ENCODE measurements at regions not wholly inside any gene's neighbourhood (a gene's known extent, or its start where the extent isn't known, plus 50 kb on each side); places are given as distances from the start of the nearest gene placed in this dataset.

GRCh38 chr3:161571951-161572350, 75.3 kb downstream of the OTOL1 start:
- Histone ChIP-seq H3K27ac (ENCODE audit: low read depth, low read length) (no peak overlapping the region), H3K9me3 (ENCODE audit: control insufficient read depth in 3 of 3, low read length in 3 of 3) (no peaks in the 10 kb centered on the region), H3K4me3 (ENCODE audit: low read length in 3 of 3) (no peak overlapping the region), H3K4me1 (ENCODE audit: control insufficient read depth in 3 of 3, insufficient read depth in 3 of 3, low read length in 3 of 3) (no peaks in the 10 kb centered on the region), H3K9ac (ENCODE audit: low read depth in 1 of 3, low read length in 3 of 3) (no peak overlapping the region), H3K27me3 (ENCODE audit: control insufficient read depth in 3 of 3, insufficient read depth in 3 of 3, low read length in 3 of 3) (no peaks in the 10 kb centered on the region), H3K36me3 (ENCODE audit: control insufficient read depth in 3 of 3, insufficient read depth in 3 of 3, low read length in 3 of 3) (no peaks in the 10 kb centered on the region)

- Histone ChIP-seq H3K27ac (ENCODE audit: low read depth, low read length) (no peak overlapping the region), H3K9ac (ENCODE audit: low read depth in 1 of 3, low read length in 3 of 3) (no peak overlapping the region), H3K27me3 (ENCODE audit: control insufficient read depth in 3 of 3, insufficient read depth in 3 of 3, low read length in 3 of 3) (no peaks in the 10 kb centered on the region), H3K4me3 (ENCODE audit: low read length in 3 of 3) (no peak overlapping the region), H3K9me3 (ENCODE audit: control insufficient read depth in 3 of 3, low read length in 3 of 3) (no peaks in the 10 kb centered on the region), H3K4me1 (ENCODE audit: control insufficient read depth in 3 of 3, insufficient read depth in 3 of 3, low read length in 3 of 3) (no peaks in the 10 kb centered on the region), H3K36me3 (ENCODE audit: control insufficient read depth in 3 of 3, insufficient read depth in 3 of 3, low read length in 3 of 3) (no peaks in the 10 kb centered on the region)
Measured at GRCh38 chr3:161573136-161573535, 76.5 kb downstream of the OTOL1 start.

GRCh38 chr3:161575901-161576300, 79.3 kb downstream of the OTOL1 start:
- Histone ChIP-seq H3K27ac (ENCODE audit: low read depth, low read length) (no peak overlapping the region), H3K27me3 (ENCODE audit: control insufficient read depth in 3 of 3, insufficient read depth in 3 of 3, low read length in 3 of 3) (no peaks in the 10 kb centered on the region), H3K4me1 (ENCODE audit: control insufficient read depth in 3 of 3, insufficient read depth in 3 of 3, low read length in 3 of 3) (no peaks in the 10 kb centered on the region), H3K36me3 (ENCODE audit: control insufficient read depth in 3 of 3, insufficient read depth in 3 of 3, low read length in 3 of 3) (no peaks in the 10 kb centered on the region), H3K9ac (ENCODE audit: low read depth in 1 of 3, low read length in 3 of 3) (no peak overlapping the region), H3K9me3 (ENCODE audit: control insufficient read depth in 3 of 3, low read length in 3 of 3) (no peaks in the 10 kb centered on the region), H3K4me3 (ENCODE audit: low read length in 3 of 3) (no peak overlapping the region)

- no peak overlapping the region for H3K4me3 ChIP-seq (ENCODE audit: low read length in 3 of 3)
- H3K27me3 ChIP-seq (ENCODE audit: control insufficient read depth in 3 of 3, insufficient read depth in 3 of 3, low read length in 3 of 3), result no peaks in the 10 kb centered on the region
- H3K27ac ChIP-seq (ENCODE audit: low read depth, low read length), result no peak overlapping the region
- H3K36me3 ChIP-seq (ENCODE audit: control insufficient read depth in 3 of 3, insufficient read depth in 3 of 3, low read length in 3 of 3), result no peaks in the 10 kb centered on the region
- H3K4me1 ChIP-seq (ENCODE audit: control insufficient read depth in 3 of 3, insufficient read depth in 3 of 3, low read length in 3 of 3), result no peaks in the 10 kb centered on the region
- H3K9ac ChIP-seq (ENCODE audit: low read depth in 1 of 3, low read length in 3 of 3), result no peak overlapping the region
- no peaks in the 10 kb centered on the region for H3K9me3 ChIP-seq (ENCODE audit: control insufficient read depth in 3 of 3, low read length in 3 of 3)
Measured at GRCh38 chr3:161576311-161576710, 79.7 kb downstream of the OTOL1 start.

- Histone ChIP-seq H3K4me3 (ENCODE audit: low read length in 3 of 3) (no peak overlapping the region), H3K4me1 (ENCODE audit: control insufficient read depth in 3 of 3, insufficient read depth in 3 of 3, low read length in 3 of 3) (no peaks in the 10 kb centered on the region), H3K36me3 (ENCODE audit: control insufficient read depth in 3 of 3, insufficient read depth in 3 of 3, low read length in 3 of 3) (no peaks in the 10 kb centered on the region), H3K27ac (ENCODE audit: low read depth, low read length) (no peak overlapping the region), H3K9ac (ENCODE audit: low read depth in 1 of 3, low read length in 3 of 3) (no peak overlapping the region), H3K9me3 (ENCODE audit: control insufficient read depth in 3 of 3, low read length in 3 of 3) (no peaks in the 10 kb centered on the region), H3K27me3 (ENCODE audit: control insufficient read depth in 3 of 3, insufficient read depth in 3 of 3, low read length in 3 of 3) (no peaks in the 10 kb centered on the region)
Measured at GRCh38 chr3:161576714-161577510, 80.3 kb downstream of the OTOL1 start.

- H3K36me3 ChIP-seq (ENCODE audit: control insufficient read depth in 3 of 3, insufficient read depth in 3 of 3, low read length in 3 of 3), result no peaks in the 10 kb centered on the region
- H3K9me3 ChIP-seq (ENCODE audit: control insufficient read depth in 3 of 3, low read length in 3 of 3), result no peaks in the 10 kb centered on the region
- no peak overlapping the region for H3K9ac ChIP-seq (ENCODE audit: low read depth in 1 of 3, low read length in 3 of 3)
- H3K27me3 ChIP-seq (ENCODE audit: control insufficient read depth in 3 of 3, insufficient read depth in 3 of 3, low read length in 3 of 3), result no peaks in the 10 kb centered on the region
- H3K4me3 ChIP-seq (ENCODE audit: low read length in 3 of 3), result no peak overlapping the region
- no peak overlapping the region for H3K27ac ChIP-seq (ENCODE audit: low read depth, low read length)
- H3K4me1 ChIP-seq (ENCODE audit: control insufficient read depth in 3 of 3, insufficient read depth in 3 of 3, low read length in 3 of 3), result no peaks in the 10 kb centered on the region
Measured at GRCh38 chr3:161577662-161578061, 81.1 kb downstream of the OTOL1 start.

GRCh38 chr3:161579395-161580126, 83.0 kb downstream of the OTOL1 start:
- Histone ChIP-seq H3K36me3 (ENCODE audit: control insufficient read depth in 3 of 3, insufficient read depth in 3 of 3, low read length in 3 of 3) (no peaks in the 10 kb centered on the region), H3K4me1 (ENCODE audit: control insufficient read depth in 3 of 3, insufficient read depth in 3 of 3, low read length in 3 of 3) (no peaks in the 10 kb centered on the region), H3K4me3 (ENCODE audit: low read length in 3 of 3) (no peak overlapping the region), H3K9ac (ENCODE audit: low read depth in 1 of 3, low read length in 3 of 3) (no peak overlapping the region), H3K27ac (ENCODE audit: low read depth, low read length) (no peak overlapping the region), H3K9me3 (ENCODE audit: control insufficient read depth in 3 of 3, low read length in 3 of 3) (no peaks in the 10 kb centered on the region), H3K27me3 (ENCODE audit: control insufficient read depth in 3 of 3, insufficient read depth in 3 of 3, low read length in 3 of 3) (no peaks in the 10 kb centered on the region)

- H3K9ac ChIP-seq (ENCODE audit: low read depth in 1 of 3, low read length in 3 of 3), result no peak overlapping the region
- H3K4me1 ChIP-seq (ENCODE audit: control insufficient read depth in 3 of 3, insufficient read depth in 3 of 3, low read length in 3 of 3), result no peaks in the 10 kb centered on the region
Measured at GRCh38 chr3:161585922-161586321, 89.3 kb downstream of the OTOL1 start.

GRCh38 chr3:161586556-161587235, 90.1 kb downstream of the OTOL1 start:
- Histone ChIP-seq H3K4me1 (ENCODE audit: control insufficient read depth in 3 of 3, insufficient read depth in 3 of 3, low read length in 3 of 3) (no peaks in the 10 kb centered on the region), H3K4me3 (ENCODE audit: low read length in 3 of 3) (no peak overlapping the region), H3K9ac (ENCODE audit: low read depth in 1 of 3, low read length in 3 of 3) (no peak overlapping the region), H3K9me3 (ENCODE audit: control insufficient read depth in 3 of 3, low read length in 3 of 3) (peaks cover 0 to 2% (median 0%) of the 10 kb centered on the region in 3 donors), H3K27ac (ENCODE audit: low read depth, low read length) (no peak overlapping the region), H3K27me3 (ENCODE audit: control insufficient read depth in 3 of 3, insufficient read depth in 3 of 3, low read length in 3 of 3) (no peaks in the 10 kb centered on the region), H3K36me3 (ENCODE audit: control insufficient read depth in 3 of 3, insufficient read depth in 3 of 3, low read length in 3 of 3) (no peaks in the 10 kb centered on the region)

More at GRCh38 chr3:161585922-161586321, 89.3 kb downstream of the OTOL1 start:
- Histone ChIP-seq H3K27ac (ENCODE audit: low read depth, low read length) (no peak overlapping the region), H3K9me3 (ENCODE audit: control insufficient read depth in 3 of 3, low read length in 3 of 3) (peaks cover 0 to 2% (median 0%) of the 10 kb centered on the region in 3 donors), H3K27me3 (ENCODE audit: control insufficient read depth in 3 of 3, insufficient read depth in 3 of 3, low read length in 3 of 3) (no peaks in the 10 kb centered on the region), H3K4me3 (ENCODE audit: low read length in 3 of 3) (no peak overlapping the region), H3K36me3 (ENCODE audit: control insufficient read depth in 3 of 3, insufficient read depth in 3 of 3, low read length in 3 of 3) (no peaks in the 10 kb centered on the region)

- Histone ChIP-seq H3K27ac (ENCODE audit: low read depth, low read length) (no peak overlapping the region), H3K9me3 (ENCODE audit: control insufficient read depth in 3 of 3, low read length in 3 of 3) (no peaks in the 10 kb centered on the region)
Measured at GRCh38 chr3:161598639-161599038, 102.0 kb downstream of the OTOL1 start.

More at GRCh38 chr3:161598639-161599038, 102.0 kb downstream of the OTOL1 start:
- no peaks in the 10 kb centered on the region for H3K36me3 ChIP-seq (ENCODE audit: control insufficient read depth in 3 of 3, insufficient read depth in 3 of 3, low read length in 3 of 3)
- H3K9ac ChIP-seq (ENCODE audit: low read depth in 1 of 3, low read length in 3 of 3), result no peak overlapping the region
- H3K4me1 ChIP-seq (ENCODE audit: control insufficient read depth in 3 of 3, insufficient read depth in 3 of 3, low read length in 3 of 3), result no peaks in the 10 kb centered on the region
- no peak overlapping the region for H3K4me3 ChIP-seq (ENCODE audit: low read length in 3 of 3)
- no peaks in the 10 kb centered on the region for H3K27me3 ChIP-seq (ENCODE audit: control insufficient read depth in 3 of 3, insufficient read depth in 3 of 3, low read length in 3 of 3)

Measured in skeletal muscle tissue (tissue), 3 donors.